ENCODE measurements at regions not wholly inside any gene's neighbourhood (a gene's known extent, or its start where the extent isn't known, plus 50 kb on each side); places are given as distances from the start of the nearest gene placed in this dataset.

GRCh38 chr5:3891113-3891512, 295.5 kb downstream of the IRX1 start:
- DNase-seq, result no peak

GRCh38 chr5:3893527-3893926, 297.9 kb downstream of the IRX1 start:
- DNase-seq, result no peak

GRCh38 chr5:3893975-3894374, 298.3 kb downstream of the IRX1 start:
- DNase-seq, result no peak

GRCh38 chr5:3896098-3896497, 300.5 kb downstream of the IRX1 start:
- no peak for DNase-seq

GRCh38 chr5:3899093-3899492, 303.5 kb downstream of the IRX1 start:
- no peak for DNase-seq

- no peak for DNase-seq
Measured at GRCh38 chr5:3904584-3904983, 309.0 kb downstream of the IRX1 start.

- DNase-seq, result no peak
Measured at GRCh38 chr5:3905031-3905430, 309.4 kb downstream of the IRX1 start.

- DNase-seq, result no peak
Measured at GRCh38 chr5:3905521-3905920, 309.9 kb downstream of the IRX1 start.

- DNase-seq, result no peak
Measured at GRCh38 chr5:3911111-3911510, 315.5 kb downstream of the IRX1 start.

GRCh38 chr5:3911773-3912172, 316.1 kb downstream of the IRX1 start:
- no peak for DNase-seq

- DNase-seq, result no peak
Measured at GRCh38 chr5:3912790-3913189, 317.2 kb downstream of the IRX1 start.

- no peak for DNase-seq
Measured at GRCh38 chr5:3913279-3913678, 317.6 kb downstream of the IRX1 start.

GRCh38 chr5:3925022-3925421, 329.4 kb downstream of the IRX1 start:
- DNase-seq, result no peak

GRCh38 chr5:3925935-3926334, 330.3 kb downstream of the IRX1 start:
- DNase-seq, result no peak

GRCh38 chr5:3929799-3930198, 334.2 kb downstream of the IRX1 start:
- DNase-seq, result no peak

- DNase-seq, result no peak
Measured at GRCh38 chr5:3931976-3932375, 336.3 kb downstream of the IRX1 start.

- DNase-seq, result no peak
Measured at GRCh38 chr5:3933536-3933935, 337.9 kb downstream of the IRX1 start.

GRCh38 chr5:3933966-3934365, 338.3 kb downstream of the IRX1 start:
- no peak for DNase-seq

- DNase-seq, result no peak
Measured at GRCh38 chr5:3943859-3944258, 348.2 kb downstream of the IRX1 start.

- DNase-seq, result no peak
Measured at GRCh38 chr5:3944930-3945329, 349.3 kb downstream of the IRX1 start.

GRCh38 chr5:3948838-3949237, 353.2 kb downstream of the IRX1 start:
- no peak for DNase-seq

GRCh38 chr5:3954199-3954598, 358.6 kb downstream of the IRX1 start:
- DNase-seq, result no peak

- no peak for DNase-seq
Measured at GRCh38 chr5:3954633-3955032, 359.0 kb downstream of the IRX1 start.

- no peak for DNase-seq
Measured at GRCh38 chr5:3957658-3958057, 362.0 kb downstream of the IRX1 start.

GRCh38 chr5:3958389-3958788, 362.8 kb downstream of the IRX1 start:
- no peak for DNase-seq

GRCh38 chr5:3962113-3962512, 366.5 kb downstream of the IRX1 start:
- DNase-seq, result no peak
